H4 (cell line): ENCODE measurements at regions not wholly inside any gene's neighbourhood (a gene's known extent, or its start where the extent isn't known, plus 50 kb on each side); places are given as distances from the start of the nearest gene placed in this dataset.

Experiments
- DNase-seq: peaks from one replicate; pipeline ENCODE4 v3.0.0-alpha.2; 2015; ENCODE audit warnings: low spot score

DNA sequence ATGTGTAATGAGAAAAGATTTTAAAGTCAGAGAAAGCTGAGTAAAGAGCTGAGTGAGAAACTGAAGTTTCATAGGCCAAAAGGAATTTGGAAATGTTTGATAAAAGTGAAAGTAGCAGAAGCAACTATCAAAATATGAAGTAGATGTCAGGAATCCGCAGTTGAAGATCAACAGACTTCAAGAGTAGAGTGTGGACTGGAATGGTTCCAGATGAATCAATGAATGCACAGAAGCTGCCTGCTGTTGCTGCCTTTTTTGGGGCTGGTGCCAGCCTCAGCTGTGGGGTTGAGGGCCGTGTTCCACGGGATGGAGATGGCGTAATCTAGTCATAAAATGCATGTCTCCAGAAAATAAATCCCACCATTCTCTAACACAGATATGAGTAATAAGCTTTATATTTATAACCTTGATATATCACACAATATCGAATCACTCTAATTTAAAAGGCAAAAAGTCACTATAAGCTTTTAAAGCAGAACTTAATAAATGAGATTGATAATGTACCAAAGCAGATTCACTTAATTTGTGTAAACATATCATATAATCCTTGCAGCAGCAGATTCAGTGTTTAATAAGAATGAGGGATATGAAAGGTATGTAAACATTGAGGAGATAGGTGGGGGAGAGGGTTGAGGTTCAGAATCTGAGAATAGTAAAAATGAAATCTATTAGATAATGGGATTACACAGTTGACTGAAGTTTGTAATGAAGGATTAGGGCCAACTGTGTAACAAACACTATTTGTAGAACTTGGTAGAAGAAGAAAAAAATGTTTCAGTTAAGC is 652.3 kb upstream of the FTMT start:
- peak; percentile 23 for DNase-seq

DNA sequence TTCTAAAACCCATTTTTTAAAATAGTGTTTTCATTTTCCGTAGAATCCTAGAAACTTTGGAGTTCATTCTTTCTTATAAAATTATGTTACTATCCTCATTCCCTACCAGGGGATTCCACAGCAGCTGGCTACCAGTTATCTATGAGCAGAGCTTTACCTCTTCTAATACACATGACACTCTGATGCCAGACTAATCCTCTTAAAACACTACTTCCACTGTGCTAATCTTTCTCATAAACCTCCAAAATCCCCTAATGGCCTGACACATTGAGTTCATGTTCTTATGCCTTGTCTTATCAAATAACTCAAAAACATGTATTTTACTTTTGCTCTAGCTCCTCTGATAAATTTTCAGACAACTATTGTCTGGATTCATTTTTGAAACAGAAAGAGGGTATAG is 633.6 kb upstream of the FTMT start:
- DNase-seq: no peak

DNA sequence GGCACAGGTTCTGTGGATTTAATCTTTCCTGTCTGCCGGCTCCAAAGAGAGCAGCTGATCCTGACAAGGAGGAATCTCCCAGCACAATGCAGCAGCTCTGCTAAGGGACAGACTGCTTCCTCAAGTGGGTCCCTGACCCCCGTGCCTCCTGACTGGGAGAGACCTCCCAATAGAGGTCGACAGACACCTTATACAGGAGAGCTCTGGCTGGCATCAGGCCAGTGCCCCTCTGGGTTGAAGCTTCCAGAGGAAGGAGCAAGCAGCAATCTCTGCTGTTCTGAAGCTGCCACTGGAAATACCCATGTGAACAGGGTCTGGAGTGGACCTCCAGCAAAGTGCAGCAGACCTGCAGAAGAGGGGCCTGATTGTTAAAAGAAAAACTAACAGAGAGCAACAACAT is 630.2 kb upstream of the FTMT start:
- DNase-seq: no peak

DNA sequence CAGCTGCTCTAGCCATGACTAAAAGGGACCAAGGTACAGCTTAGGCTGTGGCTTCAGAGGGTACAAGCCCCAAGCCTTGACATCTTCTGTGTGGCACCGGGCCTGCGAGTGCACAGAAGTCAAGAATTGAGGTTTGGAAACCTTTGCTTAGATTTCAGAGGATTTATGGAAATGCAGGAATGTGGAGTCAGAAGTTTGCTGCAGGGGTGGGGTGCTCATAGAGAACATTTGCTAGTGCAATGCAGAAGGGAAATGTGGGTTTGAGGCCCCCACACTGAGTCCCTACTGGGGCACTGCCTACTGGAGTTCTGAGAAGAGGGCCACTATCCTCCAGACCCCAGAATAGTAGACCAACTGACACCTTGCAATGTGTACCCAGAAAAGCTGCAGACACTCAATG is 624.9 kb upstream of the FTMT start:
- no peak for DNase-seq

DNA sequence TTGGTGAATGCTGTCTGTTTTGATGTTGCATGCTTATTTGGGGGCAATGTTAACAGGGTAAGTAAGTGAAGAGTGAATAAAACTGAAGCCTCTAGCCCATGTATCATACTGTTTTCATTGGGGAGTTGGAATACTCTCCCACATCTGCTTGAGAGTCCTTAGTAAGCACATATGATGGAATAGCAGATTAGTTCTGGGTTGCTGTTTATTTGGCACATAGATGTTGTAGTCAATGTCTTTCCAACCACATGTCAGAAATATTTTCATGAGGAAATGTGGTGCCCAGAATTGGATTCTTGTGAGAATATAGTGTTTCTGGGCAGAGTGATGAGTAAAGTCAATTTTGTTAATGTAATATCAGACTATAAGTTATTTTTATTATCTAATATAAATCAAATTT is 611.7 kb upstream of the FTMT start:
- no peak for DNase-seq

DNA sequence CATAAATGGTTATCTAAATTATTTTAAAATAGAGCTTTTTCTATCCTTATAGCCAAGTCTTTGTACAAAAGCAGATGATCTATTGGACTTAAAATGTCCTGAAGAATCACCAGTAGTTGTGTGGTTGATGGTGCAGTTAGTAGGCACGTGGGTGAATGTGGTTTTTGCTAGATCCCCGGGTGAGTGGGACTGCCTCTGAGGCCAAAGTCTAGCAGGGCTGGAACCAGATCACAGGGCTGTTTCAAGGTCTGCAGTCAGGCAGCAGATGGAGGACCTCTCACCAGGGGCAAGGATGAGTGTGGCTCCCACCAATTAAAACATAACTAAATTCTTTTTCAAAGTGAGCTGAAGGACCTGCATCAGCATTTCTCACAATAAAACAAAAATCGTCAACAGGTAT is 604.7 kb upstream of the FTMT start:
- DNase-seq: no peak

DNA sequence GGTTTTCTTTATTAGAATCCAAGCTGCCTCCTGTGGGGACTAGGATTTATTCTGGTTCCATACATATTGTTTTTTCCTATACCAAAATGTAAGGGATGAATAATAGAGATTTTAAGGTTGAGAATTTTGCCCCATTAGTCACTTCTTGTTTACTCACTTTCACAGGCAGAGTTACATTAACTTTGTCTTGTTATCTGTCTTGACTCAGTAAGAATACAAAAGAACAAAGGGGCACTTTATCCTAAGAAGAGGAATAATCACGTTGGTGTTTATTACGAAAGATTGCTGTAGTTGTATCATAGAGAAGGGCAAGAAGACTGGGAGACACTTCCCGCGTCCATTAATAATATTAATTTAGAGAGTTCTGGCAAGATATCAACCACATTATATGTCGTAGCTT is 599.7 kb upstream of the FTMT start:
- DNase-seq: peak; percentile 28

DNA sequence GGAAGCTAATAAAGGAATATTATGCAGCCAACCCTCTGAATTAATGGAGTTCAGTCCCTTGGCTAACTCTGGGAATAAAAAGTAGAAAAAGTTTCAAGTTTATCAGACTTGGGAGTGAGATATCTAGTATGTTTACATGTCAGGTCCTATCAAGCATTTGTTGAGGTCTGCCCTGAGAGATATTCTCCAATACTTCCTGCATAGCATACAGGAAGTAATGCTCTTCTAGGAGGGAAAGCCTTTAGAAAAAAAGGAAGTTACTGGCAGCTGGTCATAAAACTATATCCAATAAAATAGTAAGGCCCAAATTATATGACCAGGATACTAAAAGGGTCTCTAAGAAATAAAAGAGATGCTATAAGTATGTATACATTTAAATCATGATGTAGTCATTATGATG is 594.1 kb upstream of the FTMT start:
- no peak for DNase-seq

DNA sequence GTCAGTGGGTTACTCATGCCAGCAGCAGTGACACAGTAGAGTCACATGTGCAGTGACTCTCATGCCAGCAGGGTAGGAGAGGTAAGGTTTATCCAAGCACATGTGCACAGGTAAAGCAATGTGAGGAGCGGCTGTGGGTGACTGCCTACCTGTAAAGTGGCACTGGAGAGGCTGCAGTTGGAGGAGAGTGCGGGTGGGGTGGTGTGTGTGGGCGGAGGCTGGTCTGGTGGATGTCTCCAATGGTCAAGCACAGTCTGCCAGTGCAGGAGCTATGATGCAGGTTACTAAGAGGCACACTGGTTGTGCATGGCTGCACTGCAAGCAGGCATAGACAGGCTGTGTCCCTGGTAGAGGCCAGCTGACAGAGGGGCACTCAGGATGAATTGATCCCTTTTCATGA is 588.2 kb upstream of the FTMT start:
- DNase-seq: no peak

DNA sequence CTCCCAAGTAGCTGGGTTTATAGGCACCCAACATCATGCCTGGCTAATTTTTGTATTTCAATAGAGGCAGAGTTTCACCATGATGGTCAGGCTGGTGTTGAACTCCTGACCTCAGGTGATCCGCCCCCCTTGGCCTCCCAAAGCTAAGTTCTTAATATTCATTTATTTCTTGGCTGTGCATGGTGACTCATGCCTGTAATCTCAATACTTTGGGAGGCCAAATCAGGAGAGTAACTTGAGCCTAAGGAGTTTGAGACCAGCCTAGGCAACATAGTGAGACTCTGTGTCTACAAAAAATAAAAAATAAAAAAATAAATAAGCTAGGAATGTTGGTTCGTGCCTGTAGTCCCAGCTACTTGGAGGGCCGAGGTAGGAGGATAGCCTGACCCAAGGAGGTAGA is 587.1 kb upstream of the FTMT start:
- peak; percentile 23 for DNase-seq

DNA sequence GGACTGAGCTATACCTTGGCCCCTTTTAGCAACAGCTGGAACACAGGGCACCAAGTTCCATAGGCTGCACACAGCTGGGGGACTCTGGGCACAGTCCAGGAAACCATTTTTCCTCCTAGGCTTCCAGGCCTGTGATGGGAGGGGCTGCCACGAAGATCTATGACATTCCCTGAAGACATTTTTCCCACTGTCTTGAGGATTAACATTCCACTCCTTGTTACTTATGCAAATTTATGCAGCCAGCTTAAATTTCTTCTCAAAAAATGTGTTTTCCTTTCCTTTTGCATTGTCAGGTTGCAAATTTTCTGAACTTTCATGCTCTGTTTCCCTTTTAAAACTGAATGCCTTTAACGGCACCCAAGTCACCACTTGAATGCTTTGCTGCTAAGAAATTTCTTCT is 580.1 kb upstream of the FTMT start:
- DNase-seq: no peak

DNA sequence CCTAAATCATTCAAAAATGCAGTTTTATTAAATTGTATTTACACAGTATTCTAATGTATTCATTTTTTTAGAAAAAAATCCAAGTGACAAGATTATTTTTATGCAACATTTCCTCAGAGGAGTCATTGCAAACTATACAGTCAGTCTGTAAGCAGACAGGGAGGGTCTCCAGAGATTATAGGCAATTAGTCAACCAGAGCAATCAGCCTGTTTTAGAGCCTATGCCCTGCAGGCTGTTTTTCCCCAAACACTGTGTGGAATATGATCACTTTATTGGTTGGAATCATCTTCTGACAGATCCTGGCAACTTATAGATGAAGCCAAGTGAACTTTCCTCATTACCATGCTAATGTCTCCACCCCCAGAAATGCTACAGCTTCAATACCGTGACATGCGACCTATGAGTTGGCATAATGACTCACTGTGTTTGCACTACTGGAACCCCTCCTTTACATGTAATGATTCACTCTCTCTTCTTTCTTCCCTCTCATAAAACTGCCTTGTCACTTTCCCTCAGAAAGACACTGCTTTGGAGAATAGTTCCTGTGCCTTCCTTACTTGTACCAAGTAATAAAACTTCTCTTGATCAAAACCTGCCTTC is 577.7 kb upstream of the FTMT start:
- DNase-seq: peak; percentile 95

DNA sequence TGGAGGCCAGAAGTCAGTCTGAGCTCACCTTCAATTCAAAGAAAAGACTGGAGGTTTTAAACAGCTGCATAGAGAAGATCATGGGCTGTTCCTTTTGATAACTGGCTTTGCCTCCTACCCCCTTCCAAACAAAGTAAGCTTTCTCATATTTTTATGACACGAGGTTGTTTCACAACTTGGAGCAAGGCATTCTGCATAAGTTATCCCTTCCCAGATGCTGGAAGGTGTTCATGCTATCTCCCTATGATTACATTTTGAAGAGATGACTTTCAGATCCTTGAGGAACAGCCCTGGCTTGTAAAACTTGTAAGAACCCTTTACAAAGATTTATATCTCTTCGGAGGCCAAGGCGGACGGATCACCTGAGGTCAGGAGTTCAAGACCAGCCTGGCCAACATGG is 571.9 kb upstream of the FTMT start:
- no peak for DNase-seq

DNA sequence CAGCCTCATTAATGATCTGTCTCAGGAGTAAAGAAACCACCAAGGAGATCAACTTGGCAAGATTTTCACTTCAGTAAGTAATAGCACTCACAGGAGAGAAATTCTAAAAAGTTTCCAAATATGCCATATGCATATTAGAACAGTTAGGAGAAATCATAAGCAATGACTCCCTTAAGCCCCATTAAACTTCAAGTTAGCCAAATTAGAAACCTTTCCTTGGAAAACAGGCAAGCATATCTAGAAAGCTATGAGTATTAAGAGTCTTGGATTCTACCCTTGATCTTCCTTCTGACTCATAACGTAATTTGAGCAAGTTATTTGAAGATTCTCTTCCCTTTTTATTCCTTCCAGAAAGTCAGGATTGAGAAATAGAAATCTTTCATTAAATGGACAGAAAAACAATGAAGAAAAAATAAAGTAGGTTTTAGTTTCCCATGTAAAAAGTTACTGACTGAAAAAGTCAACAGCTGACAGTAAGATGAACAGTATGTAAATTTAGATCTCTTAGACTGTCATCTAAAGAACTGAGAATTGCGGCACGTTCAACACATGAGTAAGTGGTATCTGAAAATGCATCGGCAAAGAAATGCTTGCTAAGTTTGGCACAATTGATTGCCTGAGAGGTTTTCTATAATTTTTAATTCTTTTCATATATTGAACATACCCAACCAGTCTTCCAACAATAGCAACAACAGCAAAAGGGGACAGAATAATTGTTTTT is 565.7 kb upstream of the FTMT start:
- DNase-seq: no peak

DNA sequence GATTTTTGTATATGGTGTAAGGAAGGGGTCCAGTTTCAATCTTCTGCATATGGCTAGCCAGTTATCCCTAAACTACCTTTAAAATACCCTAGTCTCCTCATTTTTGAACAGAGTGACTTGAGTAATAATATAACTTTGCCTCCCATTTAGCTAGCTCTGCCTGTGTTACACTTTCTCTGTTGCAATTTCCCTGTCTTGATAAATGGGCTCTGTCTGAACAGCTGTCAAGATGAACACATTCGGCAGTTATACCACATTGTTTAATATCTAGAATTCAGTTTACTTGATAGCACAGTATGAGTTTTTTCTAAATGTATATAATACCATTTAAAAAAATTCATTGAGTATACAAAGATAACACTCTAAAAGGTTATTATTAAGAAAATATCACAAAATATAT is 562.9 kb upstream of the FTMT start:
- no peak for DNase-seq

DNA sequence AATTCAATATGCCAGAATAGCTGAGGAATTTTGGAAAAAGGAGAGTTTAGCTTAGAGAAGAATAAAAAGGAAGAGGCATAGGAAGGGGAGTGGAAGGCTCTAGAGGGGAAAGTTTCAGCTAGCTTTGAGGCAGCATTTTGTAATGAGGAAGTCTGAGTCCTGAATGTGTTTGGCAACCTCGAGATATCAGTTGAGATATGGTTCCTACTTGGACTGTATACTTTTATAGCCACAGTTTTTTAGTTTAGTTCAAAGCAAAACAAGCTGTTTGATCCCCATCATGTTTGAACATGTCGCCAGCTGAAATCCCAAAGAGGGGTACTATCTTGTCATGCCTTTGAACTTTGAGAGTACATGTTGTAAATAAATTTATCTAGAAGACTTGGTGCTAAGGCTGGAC is 559.0 kb upstream of the FTMT start:
- DNase-seq: no peak

DNA sequence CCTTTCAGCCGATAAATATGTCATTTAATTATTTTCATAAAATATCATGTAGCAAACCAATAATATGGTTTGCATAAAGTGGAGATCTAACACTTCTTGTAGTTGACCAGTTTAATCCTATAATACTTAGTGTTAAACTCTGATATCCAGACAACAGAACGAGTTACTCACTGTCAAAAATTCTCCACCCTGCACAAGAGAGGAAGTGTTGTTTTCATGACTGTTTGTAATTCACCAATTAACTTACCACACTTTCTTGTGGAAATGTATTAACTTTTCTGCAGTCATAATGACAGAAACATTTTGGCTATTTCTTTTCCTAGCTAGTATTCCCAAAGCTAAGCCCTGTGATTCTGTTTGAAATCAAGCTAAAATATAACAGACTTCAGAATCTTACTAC is 555.3 kb upstream of the FTMT start:
- DNase-seq: no peak

DNA sequence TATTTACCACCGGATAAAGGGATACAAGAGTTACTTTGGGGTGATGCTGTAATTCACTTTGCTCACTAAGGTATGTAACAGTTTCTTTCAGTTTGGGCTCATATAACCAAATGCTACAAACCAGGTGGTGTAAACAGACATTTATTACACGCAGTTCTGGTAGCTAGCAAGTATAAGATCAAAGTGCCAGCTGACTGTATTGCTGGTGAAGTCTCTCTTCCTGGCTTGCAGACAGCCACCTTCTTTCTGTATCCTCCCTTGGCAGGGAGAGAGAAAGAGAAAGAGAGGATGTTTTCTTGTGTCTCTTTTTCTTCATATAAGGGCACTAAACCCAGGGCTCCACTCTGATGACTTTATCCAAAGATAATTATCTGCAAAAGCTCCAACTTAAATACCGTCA is 552.5 kb upstream of the FTMT start:
- no peak for DNase-seq

DNA sequence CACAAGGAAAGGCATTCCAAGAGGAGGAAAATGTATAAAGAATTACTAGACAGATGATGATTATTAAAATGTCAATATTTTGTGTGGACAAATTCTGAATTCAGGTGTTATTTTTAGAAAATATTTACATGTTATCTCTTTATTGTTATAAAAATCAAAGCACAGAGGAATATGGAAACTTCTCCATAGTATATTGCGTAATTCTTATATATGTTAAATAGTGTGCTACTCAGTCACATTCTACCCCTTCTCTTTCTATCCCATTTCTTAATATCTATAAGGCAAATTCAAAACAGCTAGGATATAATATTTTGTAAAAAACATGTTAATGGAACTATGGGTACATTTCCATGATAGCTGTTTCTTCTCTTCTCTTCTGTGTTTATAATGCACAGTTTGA is 546.8 kb upstream of the FTMT start:
- no peak for DNase-seq

DNA sequence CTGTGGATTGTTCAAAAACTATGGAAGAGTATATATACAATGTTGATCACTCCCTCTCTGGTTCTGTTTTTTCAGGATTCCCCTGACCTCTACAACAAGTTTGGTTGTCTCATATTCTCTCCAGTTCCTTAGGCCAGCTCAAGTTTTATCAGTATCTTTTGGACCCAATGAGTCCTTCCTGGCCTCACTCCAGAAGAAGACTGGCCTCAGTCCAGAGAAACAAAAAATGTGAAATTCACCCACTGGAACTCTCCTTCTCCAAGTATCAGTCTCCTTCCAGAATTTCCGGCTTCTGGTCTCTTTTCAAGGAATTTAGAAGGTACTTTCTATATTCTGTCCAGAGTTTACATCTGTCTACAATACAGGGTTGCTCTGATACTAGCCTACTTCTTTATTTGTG is 537.8 kb upstream of the FTMT start:
- no peak for DNase-seq

DNA sequence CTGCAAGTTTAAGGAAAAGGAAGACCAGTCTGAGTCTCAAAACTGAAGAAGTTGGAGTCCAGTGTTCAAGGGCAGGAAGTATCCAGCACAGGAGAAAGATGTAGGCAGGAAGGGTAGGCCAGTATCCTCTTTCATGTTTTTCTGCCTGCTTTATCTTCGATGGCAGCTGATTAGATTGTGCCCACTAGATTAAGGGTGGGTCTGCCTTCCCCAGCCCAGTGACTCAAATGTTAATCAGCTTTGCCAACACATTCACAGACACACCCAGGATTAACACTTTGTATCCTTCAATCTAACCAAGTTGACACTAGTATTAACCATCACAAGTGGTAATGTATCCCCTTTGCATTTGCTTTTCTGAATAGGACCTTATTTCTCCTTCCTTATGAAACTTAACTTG is 535.9 kb upstream of the FTMT start:
- DNase-seq: no peak

DNA sequence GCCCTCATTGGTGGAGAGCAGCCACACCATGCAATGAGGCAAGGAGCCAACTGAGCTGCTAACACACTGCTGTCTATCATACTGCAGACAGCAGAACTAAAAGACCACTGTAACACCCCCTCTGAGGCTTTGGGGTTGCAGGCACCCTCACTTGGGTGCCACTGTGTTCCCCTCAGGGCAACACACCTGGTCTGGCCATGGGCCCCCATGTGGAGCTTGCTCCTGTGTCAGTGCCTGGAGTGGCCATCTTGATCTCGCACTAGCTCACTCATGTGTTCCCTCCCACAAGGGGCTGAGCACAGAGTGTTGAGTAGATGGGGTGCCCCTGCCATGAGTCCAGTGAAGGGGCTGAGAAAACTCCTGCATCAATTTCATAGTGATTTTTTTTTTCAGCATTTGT is 532.4 kb upstream of the FTMT start:
- no peak for DNase-seq

DNA sequence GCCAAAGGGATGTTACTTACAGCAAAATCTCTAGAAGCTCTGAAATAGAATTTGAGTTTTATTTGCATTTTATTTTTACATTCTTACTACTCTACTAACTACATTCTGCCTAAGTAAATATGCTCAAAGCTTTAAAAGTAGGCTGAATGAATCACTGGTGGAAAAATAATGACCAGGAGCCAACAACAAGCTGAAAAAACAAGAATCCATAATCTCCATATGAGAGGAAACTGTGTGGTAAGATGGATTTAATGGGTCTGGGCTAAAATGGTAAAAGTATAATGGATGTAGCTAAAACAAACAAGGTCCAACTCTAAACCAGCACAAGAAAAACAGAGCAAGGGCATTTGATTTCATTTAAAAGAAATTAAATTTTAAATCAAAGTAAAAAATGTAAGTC is 525.8 kb upstream of the FTMT start:
- DNase-seq: no peak
